CD4-positive, alpha-beta T cell treated with Interleukin-15 for 1 hour (primary cell): ENCODE measurements at regions not wholly inside any gene's neighbourhood (a gene's known extent, or its start where the extent isn't known, plus 50 kb on each side); places are given as distances from the start of the nearest gene placed in this dataset.

Source experiments
- DNase-seq: peaks from one replicate; pipeline ENCODE4 v3.0.0-alpha.2; 2020

DNA sequence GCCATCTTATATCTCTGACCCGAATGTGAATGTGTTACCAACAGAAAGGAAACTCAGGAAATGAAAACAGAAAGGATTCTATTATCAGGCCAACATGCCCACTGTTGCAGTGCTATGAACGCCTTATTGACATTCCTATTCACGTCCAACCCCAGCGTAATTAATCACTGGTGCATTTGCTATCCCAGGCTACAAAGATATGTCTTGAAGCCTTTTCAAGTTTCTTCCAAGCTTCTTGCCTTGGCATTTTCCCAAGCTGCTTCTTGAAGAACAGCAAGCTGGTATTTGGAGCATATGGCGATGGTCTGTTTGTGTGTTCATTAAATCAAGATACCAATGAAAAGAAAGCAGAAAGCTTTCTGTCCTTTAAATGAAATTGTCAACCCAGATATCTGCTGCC is 579.2 kb upstream of the ZNF462 start:
- DNase-seq = no peak

DNA sequence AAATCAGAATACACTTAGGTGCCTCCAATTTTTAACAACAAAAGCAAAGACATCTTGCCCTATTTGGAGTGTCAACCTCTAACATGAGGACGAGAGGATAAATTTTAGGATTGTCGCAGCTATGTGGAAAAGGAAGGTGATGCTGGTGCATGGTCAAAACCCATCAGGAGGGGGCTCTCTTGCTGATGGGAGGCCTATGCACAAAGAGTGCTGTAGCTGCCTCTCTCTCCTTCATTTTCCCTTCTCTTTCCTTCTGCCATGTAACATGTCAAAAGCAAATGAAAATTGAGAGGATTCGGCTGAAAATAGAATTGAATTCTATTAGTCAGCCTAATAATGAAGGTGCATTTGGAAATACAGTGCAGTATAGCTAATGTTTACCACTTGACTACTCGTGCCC is 578.7 kb upstream of the ZNF462 start:
- no peak for DNase-seq

DNA sequence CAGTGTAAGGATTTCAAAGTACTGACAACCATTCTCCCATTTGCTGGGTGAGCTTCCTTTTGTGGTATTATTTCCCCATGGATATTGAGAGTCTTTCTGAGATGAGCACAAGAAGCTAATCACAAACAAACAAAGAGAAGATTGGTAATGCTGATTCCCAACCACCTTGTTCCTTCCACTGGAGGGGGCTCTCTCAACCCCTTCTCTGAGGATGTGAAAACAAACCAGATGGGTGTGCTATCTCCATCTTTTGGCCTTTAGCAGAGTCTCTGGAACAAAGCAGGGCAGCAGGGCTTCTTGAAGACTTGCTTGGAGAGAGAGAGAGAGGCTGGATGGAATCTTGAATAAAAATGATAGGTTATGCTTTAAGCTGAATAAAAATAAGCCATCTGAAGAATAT is 576.7 kb upstream of the ZNF462 start:
- no peak for DNase-seq

DNA sequence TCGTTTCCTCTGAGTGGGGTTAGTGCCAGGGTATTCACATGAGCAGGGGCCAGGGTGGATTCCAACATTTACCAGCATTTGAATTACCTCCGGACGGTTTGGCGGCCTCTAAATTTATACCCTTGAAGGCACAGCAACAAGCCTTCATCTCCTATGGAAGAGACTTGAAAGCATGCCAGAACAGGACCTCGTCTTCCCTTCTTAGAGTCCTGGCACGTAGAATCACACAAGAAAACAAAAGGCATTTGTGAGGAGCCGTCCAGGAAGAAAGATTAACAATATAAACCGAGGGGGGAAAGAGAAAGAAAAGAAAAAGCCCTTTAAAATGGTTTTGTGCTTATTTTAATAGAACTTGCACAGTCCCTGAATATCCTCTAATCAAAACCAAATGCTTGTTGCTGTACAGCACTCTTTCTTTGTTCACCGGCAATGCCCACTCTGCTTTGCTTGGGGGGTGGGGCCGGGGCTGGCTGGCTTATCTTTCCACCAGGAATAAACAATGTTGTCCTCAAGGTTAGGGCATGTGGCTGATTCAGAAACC is 575.8 kb upstream of the ZNF462 start:
- no peak for DNase-seq

DNA sequence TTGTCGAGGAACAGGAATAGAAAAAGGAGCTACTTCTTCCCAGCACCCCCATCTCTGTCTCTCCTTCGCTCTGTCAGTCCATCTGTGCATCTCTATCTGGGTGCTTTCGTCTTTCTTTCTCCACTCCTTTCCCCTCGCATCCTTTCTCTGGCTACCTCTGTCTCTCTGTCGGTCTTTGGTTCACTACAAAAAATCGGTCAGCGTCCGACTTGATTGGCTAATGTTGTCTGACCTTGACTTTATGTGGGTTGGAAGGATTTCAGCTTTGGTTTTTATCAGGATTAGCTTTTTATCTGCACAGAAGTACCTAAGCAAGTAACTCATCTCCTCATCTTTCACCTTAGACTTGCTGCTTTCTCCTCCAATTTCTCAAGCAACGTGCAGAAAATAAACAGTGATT is 575.2 kb upstream of the ZNF462 start:
- DNase-seq = no peak

DNA sequence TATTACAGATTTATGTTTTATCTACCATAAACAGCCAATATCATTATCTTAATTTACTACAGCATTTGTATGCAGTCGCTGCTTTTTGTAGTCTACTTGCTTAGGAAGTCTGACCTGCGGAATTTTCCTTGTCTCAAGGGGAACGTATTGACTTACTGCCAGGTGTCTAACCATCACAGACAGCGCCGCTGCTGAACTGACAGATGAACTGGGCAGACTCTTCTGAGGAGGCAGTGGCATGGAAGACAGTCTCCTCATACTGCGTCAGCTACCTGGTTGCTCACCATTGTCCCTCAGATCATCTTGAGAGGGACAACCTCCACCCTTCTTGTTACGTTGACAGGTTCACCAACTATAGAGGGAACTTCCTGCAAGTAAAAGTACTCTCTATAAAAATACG is 574.3 kb upstream of the ZNF462 start:
- no peak for DNase-seq

DNA sequence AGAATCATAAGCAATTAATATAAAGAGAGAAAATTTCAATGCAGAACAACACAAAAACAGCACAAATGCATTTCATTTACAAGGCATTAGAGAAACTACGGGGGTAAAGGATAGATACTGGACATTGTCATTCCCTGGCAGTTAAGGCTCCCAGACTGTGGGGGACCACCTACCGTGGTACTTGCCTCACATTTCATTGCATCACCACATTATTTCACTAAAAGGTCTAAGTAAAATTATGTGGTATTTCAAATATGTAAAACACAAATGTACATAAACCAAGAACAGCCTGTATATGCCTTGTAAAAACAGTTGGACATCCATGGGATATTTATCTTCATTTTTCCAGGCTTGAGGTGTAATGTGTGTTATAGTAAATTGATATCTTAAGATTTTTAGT is 571.2 kb upstream of the ZNF462 start:
- DNase-seq = no peak

DNA sequence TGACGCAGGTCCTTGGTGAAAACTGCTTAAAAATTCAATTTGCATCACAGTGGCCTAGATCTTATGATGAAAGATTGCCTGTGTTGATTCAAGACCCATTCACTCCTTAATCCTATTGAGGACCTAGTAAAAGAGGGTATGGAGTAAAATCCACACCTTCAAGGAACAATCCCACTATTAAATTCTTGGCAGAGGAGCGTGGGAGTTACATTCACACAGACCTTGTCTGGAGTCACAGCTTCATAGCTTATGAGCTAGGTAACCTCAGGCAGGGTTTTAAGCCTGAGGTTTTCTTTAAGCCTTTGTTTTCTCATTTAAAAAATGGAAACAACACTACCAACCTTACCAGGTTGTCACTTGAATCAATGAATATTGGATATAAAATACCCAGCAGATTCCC is 566.5 kb upstream of the ZNF462 start:
- DNase-seq = no peak

DNA sequence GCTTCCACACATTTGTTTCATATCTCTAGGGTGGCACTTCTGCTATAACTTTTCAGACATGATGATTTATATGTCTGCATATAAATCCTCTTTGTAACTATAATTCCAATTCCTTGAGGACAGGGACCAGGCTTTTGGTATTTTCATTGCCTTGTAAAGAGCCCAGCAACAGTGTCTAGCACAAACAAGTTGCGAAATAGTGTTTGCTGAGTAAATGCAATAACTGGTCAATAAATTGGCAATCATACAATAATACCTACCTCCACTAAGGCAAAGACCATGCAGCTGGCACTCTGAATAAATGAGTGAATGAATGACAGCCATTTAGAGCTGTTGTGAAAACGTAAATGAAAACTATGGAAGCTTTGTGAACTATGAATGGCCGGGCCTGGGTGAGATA is 564.0 kb upstream of the ZNF462 start:
- DNase-seq = no peak

DNA sequence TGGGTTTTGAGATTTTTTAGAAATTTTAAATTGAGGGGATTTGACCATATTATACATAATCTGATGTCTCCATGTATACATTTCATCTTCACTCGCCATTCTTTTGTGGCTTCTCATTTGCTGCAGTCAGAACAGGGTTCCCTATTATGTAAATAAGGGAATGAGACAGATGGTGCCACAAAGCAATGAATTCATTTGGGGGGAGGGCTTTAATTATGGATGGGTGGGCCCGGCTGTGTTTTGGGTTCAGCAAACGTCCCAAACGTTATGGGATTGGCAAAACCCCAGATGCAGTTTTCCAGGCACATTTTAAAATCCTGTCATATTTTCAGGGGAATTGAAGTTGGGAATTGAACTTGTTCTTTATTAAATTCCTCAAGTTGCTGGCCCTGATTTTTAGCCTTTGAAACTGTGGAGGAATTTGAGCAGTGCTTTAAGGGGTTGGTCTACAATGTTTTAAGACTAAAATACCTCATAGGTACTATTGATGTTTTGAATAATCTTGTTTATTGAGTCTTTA is 558.5 kb upstream of the ZNF462 start:
- no peak for DNase-seq

DNA sequence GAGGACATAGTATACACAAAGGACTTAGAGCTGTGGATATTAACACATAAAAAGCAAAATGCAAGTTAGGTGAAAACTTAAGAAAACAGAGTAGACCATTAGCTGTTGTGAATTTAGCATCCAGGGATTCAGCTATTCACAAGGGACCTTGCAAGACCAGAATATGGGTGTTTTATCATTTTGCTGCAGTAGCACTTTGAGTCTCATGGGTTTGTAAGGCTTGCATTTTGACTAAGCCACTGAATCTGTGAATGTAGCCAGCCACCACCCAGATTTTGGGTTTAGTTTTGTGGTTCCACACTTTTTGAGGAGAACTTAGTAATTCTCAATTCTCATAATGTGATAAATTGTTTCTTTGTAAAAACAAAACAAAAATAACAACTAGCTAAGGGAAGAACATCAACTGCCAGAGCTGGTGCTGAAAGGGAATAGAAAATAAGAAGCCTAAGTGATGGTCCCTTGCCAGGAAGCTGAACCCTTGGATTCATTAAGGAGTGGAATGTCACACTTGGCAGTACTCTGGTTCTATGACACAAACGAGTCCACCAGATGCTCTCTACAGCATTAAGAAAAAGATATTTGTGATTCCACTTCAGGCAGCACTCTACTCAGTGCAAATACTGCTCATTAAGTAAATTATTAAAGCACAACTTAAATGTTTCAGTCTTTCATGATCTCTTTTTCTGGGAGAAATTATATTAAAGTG is 557.4 kb upstream of the ZNF462 start:
- DNase-seq = no peak

DNA sequence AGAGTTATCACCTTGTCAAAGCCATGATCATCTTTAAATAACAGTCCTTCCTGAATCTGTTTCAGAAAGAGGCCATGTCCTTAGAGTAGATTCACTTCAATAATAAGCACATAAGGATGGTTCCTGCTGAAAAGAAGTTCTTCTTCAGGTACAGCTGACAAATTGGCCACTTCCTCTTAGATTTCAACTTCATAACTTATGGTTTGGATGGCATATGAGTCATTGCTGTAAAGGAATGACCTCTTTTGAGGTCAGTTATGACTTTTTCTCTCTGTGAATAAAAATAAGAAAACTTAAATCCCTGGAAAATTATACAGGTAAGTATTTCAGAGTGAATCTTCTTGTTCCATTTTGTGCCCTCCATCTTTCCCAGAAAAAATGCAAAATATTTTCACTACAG is 555.3 kb upstream of the ZNF462 start:
- no peak for DNase-seq

DNA sequence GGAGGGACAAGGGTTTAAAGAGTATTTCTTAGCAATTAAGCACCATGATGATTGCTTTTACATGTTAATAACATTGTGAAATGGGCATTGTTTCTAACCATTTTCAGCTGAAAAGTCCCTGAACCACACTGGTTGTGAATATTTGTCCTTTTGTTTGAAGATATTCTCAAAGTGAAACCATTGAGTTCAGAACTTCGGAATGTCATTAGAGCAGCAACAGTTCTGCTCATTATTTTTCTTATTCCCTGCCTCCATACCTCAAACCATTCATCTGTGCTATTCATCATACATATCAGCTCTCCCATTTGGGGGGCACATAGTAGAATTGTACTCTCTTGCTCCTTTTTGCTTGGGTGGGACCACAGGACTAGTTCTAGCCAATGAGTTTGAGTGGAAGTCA is 553.0 kb upstream of the ZNF462 start:
- DNase-seq = no peak

DNA sequence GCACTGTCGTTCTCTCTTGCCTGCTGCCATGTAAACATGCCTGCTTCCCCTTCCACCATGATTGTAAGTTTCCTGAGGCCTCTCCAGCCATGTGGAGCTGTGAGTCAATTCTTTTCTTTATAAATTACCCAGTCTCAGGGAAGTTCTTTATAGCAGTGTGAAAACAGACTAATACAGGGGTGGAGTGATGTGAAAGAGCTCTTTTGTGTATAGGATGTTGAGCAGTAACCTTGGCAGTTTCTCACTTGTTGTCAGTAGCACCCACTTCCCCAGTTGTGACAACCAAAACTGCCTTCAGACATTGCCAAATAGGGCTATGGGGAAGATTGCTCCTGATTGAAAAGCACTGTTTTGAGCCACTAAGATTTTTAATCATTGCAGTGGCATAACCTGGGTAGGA is 552.2 kb upstream of the ZNF462 start:
- no peak for DNase-seq

DNA sequence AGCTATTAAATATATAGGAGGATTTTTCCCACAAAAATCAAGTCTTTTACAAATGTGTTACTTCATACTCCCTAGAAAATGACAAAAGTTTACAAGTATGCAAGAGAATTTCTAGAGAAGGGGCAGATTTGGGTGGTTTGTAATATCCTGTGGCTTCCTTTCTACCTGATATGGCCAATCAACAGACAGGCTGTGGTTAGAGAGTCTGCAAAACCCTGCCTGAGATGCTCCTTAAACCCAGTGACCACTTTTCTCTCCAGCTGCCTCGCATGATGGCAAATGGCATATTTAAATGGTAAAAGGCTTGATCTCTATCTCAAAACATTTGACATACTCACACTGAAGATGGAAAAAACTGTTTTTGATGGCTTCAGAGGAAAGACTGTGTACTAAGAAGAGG is 550.1 kb upstream of the ZNF462 start:
- DNase-seq = no peak

DNA sequence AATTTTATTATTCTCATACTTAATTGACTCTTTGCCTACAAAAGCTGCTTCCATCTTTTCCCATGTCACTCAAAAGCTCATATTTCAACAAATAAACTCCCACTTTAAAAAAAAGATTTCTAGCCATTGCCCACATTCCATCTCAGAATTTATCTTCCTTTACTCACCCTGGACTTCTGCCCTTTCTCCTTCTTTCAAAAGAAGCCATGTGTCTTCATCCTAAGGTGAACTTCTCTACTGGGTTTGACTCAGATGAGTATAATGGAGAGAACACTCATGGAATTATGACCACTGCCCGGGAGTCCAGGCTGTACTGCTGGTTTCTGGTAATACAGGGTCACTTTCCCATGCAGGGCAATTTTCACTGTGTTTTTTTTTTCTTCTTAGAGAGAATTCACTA is 548.5 kb upstream of the ZNF462 start:
- no peak for DNase-seq

DNA sequence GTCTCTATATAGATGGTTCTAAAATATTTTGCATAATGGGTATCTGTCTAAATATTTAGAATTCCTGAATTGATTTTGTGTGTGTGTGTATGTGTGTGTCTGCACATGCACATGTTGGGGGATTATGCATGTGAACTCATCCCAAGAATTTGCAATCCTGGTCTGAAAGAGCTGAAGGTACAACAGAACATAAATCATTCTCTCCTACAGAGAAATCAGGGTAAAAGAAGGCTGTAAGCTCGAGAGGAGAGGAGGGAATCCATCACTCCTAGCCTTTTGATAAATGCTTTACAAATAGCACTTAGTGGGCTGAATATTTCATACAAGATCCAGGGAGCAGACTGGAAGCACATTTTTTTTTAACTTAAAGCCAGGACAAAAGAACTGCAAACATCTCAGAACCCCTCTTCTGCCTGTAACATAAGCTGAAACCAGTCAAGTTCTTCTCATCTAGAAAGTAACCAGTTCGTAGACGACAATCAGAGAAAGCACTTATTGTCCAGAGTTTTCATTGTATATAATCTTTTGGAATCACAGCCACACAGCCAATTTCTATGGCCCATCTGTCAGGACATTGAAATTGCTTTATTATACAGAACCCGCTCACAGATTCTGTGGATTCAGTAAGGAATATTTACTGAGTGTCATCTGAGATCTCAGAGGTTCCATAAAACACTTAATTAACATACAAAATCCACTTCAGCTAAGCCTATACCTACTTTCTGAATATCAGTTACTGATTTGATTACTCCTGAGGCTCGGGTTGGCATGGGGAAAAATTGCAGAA is 541.4 kb upstream of the ZNF462 start:
- no peak for DNase-seq

DNA sequence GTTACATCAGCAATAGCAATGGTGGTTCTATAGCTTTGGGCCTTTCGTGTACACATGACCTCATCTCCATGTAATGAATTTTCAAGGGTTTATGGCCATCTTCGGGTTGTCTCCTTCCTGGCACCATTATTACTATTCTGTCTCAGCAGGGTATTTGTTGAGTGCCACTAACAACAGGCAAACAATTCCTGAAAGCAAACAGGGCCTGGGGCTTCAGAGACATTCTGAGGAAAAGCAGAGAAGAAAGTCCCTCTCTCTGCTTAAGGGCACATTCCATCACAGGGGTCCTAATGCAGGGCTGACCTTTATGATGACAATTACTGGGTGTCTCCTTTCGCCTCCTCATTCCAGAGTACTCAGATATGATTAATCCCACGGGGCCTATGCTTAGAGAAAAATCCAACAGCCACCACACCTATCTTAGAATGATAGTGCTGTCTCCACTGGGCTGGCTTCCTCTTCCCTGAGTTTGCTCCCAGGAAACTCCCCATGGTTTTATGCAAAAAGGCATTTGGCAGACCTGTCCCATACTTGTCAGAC is 540.2 kb upstream of the ZNF462 start:
- DNase-seq = no peak

DNA sequence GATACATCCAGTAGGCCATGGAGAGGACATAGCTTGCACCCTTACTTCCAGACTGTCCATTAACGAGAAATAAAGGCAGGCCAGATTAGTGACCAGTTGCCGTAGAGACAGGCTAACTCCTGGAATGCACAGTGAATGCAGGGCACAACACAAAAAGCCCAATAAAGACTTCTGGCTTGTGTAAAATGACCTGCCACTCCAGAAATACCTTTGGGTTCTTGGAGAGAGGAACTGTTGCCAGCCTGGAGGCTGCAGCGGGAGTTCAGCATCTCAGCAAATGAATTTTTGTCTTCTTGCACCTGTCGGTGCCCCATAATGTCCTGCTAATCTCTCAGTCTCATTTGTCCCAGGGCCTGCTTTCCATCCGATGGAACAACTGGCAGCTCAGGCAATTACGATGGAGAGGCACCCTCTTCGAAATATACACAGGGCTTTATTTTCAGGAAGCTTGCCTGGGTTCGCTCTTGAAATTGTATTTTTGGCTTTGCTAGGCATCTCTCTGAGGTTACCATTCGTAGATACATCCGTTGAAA is 538.8 kb upstream of the ZNF462 start:
- DNase-seq = no peak

DNA sequence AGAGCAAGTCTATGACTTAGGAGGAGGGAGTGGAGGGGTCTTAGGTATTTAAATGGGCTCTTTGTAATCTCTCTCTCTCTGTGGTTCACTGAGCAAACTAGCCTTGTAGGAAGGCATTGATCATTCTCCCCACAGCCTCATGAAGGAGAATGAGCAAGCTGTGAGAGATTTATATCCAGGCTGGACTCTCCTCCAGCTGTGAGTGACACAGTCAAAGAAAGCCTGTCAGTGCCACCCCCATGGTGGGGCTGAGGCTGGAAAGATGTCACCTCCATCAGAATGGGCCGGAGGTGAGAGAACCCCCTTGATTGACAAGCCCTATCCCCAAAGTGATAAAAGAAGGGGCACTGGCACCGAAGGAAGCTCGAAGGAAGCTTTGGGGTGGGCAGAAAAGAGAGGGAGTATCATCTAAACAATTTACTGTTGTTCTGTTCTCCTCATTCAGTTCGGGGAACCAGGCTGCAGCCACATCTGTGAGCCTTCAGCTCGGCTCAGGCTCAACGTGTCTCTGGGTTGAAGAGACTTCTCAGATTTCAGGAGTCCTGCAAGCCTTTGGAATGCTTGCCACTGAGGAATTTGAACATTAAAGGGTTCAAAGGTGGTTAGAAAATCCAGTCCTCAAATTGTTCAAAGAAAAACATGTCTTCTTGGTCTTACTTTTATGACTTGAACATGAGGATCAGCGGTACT is 538.2 kb upstream of the ZNF462 start:
- DNase-seq = no peak

DNA sequence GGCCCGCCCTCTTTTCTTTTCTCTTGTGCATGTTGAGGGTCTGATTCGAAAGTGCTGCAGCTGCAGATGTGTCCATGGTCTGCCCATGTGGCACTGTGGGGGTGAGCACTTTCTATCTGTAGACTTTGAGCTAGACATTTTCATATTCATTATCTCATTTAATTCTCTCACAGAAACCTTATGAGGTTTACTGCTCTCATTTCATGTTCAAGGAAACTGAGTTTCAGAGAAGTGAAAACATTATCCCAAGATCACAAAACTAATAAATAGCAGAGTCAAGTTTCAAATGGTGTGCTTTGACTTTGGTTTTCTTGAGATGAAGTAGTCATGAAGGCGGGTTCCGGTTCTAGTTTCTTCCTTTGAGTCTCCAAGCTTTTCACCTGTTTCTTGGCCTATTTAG is 536.5 kb upstream of the ZNF462 start:
- no peak for DNase-seq

DNA sequence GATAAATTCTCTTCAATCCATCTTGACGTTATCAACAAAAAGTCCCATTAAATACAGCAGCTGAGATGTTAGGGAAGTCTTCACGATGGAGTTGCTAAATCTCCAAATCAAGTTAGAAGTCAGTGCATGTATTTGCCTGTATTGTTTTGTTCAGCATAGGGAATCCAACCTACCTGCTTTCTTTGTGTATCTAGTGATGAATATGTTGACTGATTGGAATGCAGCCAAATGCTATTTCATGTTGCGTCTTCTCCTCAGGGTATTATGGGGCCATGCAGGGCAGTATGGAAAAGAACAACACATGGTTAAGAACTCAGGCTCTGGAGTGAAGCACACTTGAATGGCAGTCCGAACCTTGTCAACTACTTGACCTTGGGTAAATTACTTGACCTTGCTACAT is 529.5 kb upstream of the ZNF462 start:
- DNase-seq = no peak

DNA sequence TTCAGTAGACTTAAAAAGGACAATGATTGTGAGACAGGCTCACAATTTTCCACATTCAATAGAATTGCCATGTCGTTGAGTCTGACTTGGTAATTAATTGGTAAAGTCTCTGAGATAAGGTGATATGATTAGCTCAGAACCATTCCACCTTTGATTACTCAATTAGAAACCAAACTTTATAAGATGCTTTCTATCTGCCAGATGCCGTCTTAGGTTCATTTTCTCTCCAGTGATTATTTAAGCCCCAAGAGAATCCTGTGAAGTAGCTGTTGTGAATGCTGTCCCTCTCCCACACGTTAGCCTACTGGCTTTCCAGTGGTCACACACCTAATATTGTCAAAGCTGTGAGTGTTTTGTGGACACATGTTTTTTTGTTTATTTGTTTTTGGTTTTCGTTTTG is 528.9 kb upstream of the ZNF462 start:
- no peak for DNase-seq
